DND-41 (cell line): ENCODE measurements at regions not wholly inside any gene's neighbourhood (a gene's known extent, or its start where the extent isn't known, plus 50 kb on each side); places are given as distances from the start of the nearest gene placed in this dataset.

Experiments
- ATAC-seq: fragments of 200-7000 bp; cut with Tn5 transposase; 3 replicates; pipeline ENCODE4 v1.9.1; 2021; ENCODE audit warnings: low read depth; ENCODE audit not compliant: insufficient read depth
- DNase-seq: peaks from one replicate; pipeline ENCODE4 v3.0.0-alpha.2; 2020
- H2AFZ ChIP-seq: 2 replicates; pipeline ENCODE4 v1.6.0; 2012; ENCODE audit warnings: low read depth, low read length
- H3K27ac ChIP-seq: 2 replicates; pipeline ENCODE4 v1.5.1; 2012; ENCODE audit warnings: low read length, inconsistent platforms
- H3K27me3 ChIP-seq: fragments of 200-600 bp; sonication (generic); 2 replicates; pipeline ENCODE4 v1.6.0; 2012; ENCODE audit warnings: low read length, mild to moderate bottlenecking, inconsistent platforms; ENCODE audit not compliant: insufficient read depth, poor library complexity
- H3K36me3 ChIP-seq: 2 replicates; pipeline ENCODE4 v1.5.1; 2012; ENCODE audit warnings: low read length, inconsistent platforms; ENCODE audit not compliant: insufficient read depth
- H3K4me1 ChIP-seq: 2 replicates; pipeline ENCODE4 v1.5.1; 2012; ENCODE audit warnings: mild to moderate bottlenecking, low read length; ENCODE audit not compliant: insufficient read depth
- H3K4me2 ChIP-seq: 2 replicates; pipeline ENCODE4 v1.6.0; 2012; ENCODE audit warnings: mild to moderate bottlenecking, moderate library complexity, low read length, inconsistent platforms; ENCODE audit not compliant: insufficient read depth
- H3K4me3 ChIP-seq, 2 experiments: fragments of 200-600 bp in 1 of 2; shearing (Covaris generic) in 1 of 2; 2 replicates each; pipeline ENCODE4 v1.5.1; 2012 to 2016; ENCODE audit warnings: inconsistent platforms in 2 of 2, low read length in 2 of 2, mild to moderate bottlenecking in 2 of 2, low read depth in 1 of 2, moderate library complexity in 1 of 2
- H3K79me2 ChIP-seq: 2 replicates; pipeline ENCODE4 v1.6.0; 2012; ENCODE audit warnings: low read length, inconsistent platforms; ENCODE audit not compliant: insufficient read depth
- H3K9ac ChIP-seq: 2 replicates; pipeline ENCODE4 v1.6.0; 2012; ENCODE audit warnings: low read depth, mild to moderate bottlenecking, inconsistent platforms, low read length, moderate library complexity
- H3K9me3 ChIP-seq: 2 replicates; pipeline ENCODE4 v1.5.1; 2012; ENCODE audit warnings: low read length, moderate library complexity, mild to moderate bottlenecking, inconsistent platforms; ENCODE audit not compliant: insufficient read depth, severe bottlenecking
- H4K20me1 ChIP-seq: 2 replicates; pipeline ENCODE4 v1.6.0; 2012; ENCODE audit warnings: low read length; ENCODE audit not compliant: insufficient read depth
- CTCF ChIP-seq: IDR thresholded peaks from 2 replicates; pipeline ENCODE4 v1.5.1; 2012; ENCODE audit warnings: borderline replicate concordance, low read length, moderate library complexity, mild to moderate bottlenecking; ENCODE audit not compliant: poor library complexity, severe bottlenecking; ENCODE audit errors: extremely low read depth
- EZH2 ChIP-seq: IDR thresholded peaks from 3 replicates; pipeline ENCODE4 v1.6.1; 2012; ENCODE audit warnings: borderline replicate concordance, low read depth, mild to moderate bottlenecking, moderate library complexity, low read length, inconsistent platforms; ENCODE audit not compliant: severe bottlenecking

GRCh38 chr11:116647305-116648080, 125.3 kb downstream of the BUD13 start:
- H2AFZ ChIP-seq = no peak overlapping the region
- ATAC-seq (no peak), DNase-seq (no peak)
- 0 out of 2 replicates have a peak, but pooled peaks cover 9% of the 10 kb centered on the region for H4K20me1 ChIP-seq
- no peaks in the 10 kb centered on the region for H3K9me3 ChIP-seq
- H3K9ac ChIP-seq = no peak overlapping the region
- H3K27ac ChIP-seq = no peak overlapping the region
- no peak for TF ChIP-seq EZH2
- H3K4me3 ChIP-seq = no peak overlapping the region
- no peaks in the 10 kb centered on the region for H3K36me3 ChIP-seq
- no peak overlapping the region for H3K4me2 ChIP-seq
- H3K4me1 ChIP-seq = no peaks in the 10 kb centered on the region
- H3K27me3 ChIP-seq = peaks cover 44% of the 10 kb centered on the region
- no peaks in the 10 kb centered on the region for H3K79me2 ChIP-seq

GRCh38 chr11:116646191-116646590, 126.6 kb downstream of the BUD13 start:
- Histone ChIP-seq H3K27ac (no peak overlapping the region), H3K4me2 (no peak overlapping the region), H2AFZ (no peak overlapping the region), H3K4me3 (no peak overlapping the region), H3K9me3 (no peaks in the 10 kb centered on the region), H3K79me2 (no peaks in the 10 kb centered on the region), H3K4me1 (no peaks in the 10 kb centered on the region), H3K36me3 (no peaks in the 10 kb centered on the region), H3K27me3 (peaks cover 40% of the 10 kb centered on the region), H3K9ac (no peak overlapping the region), H4K20me1 (0 out of 2 replicates have a peak, but pooled peaks cover 9% of the 10 kb centered on the region)
- no peak for ATAC-seq
- DNase-seq = no peak
- TF ChIP-seq CTCF (no peak), EZH2 (no peak)

GRCh38 chr11:116644941-116645305, 127.9 kb downstream of the BUD13 start:
- Histone ChIP-seq H4K20me1 (0 out of 2 replicates have a peak, but pooled peaks cover 9% of the 10 kb centered on the region), H3K4me1 (no peaks in the 10 kb centered on the region), H3K79me2 (no peaks in the 10 kb centered on the region), H3K4me3 (no peak overlapping the region), H3K27me3 (peaks cover 30% of the 10 kb centered on the region), H3K27ac (no peak overlapping the region), H3K9me3 (no peaks in the 10 kb centered on the region), H3K9ac (no peak overlapping the region), H2AFZ (no peak overlapping the region), H3K36me3 (no peaks in the 10 kb centered on the region), H3K4me2 (no peak overlapping the region)
- no peak for DNase-seq
- TF ChIP-seq CTCF (no peak), EZH2 (no peak)
- no peak for ATAC-seq

- no peak overlapping the region for H3K27ac ChIP-seq
- ATAC-seq = no peak
- no peak for TF ChIP-seq CTCF
- TF ChIP-seq EZH2 = no peak
- H3K9ac ChIP-seq = no peak overlapping the region
- no peak for DNase-seq
- H4K20me1 ChIP-seq = 0 out of 2 replicates have a peak, but pooled peaks cover 9% of the 10 kb centered on the region
- no peak overlapping the region for H3K4me2 ChIP-seq
- no peak overlapping the region for H2AFZ ChIP-seq
- peaks cover 28% of the 10 kb centered on the region for H3K27me3 ChIP-seq
- H3K4me1 ChIP-seq = no peaks in the 10 kb centered on the region
- no peaks in the 10 kb centered on the region for H3K9me3 ChIP-seq
- H3K79me2 ChIP-seq = no peaks in the 10 kb centered on the region
- no peak overlapping the region for H3K4me3 ChIP-seq
- H3K36me3 ChIP-seq = no peaks in the 10 kb centered on the region
Measured at GRCh38 chr11:116644201-116644940, 128.4 kb downstream of the BUD13 start.
